GM12878 (cell line): ENCODE measurements at regions not wholly inside any gene's neighbourhood (a gene's known extent, or its start where the extent isn't known, plus 50 kb on each side); places are given as distances from the start of the nearest gene placed in this dataset.

Experiments used
- ATAC-seq: fragments of 200-7000 bp; cut with Tn5 transposase; 3 replicates; pipeline ENCODE4 v1.9.1; 2020; ENCODE audit warnings: mild to moderate bottlenecking, moderate library complexity
- BruUV-seq: library from RNA; stranded (reverse); fragments of 400-500 nt; replicated peaks from 2 replicates; lab custom pipeline; 2021; lab: Mats Ljungman, UMichigan
- CTCF ChIA-PET: fragments of 300-600 bp; sonication (Branson Sonifier 250); formaldehyde crosslinking; extraction: SDS; loops from one replicate; lab custom pipeline; 2021; ENCODE audit warnings: inconsistent platforms; lab: Yijun Ruan, JAX
- POLR2A ChIA-PET: fragments of 350-600 bp; formaldehyde crosslinking; extraction: SDS; loops from one replicate; lab custom pipeline; 2021; ENCODE audit warnings: inconsistent platforms; lab: Charles Lee
- RAD21 ChIA-PET: fragments of 300-600 bp; sonication (Branson Sonifier 250); formaldehyde crosslinking; loops from one replicate; lab custom pipeline; 2023; ENCODE audit warnings: antibody characterized with exemption; ENCODE audit not compliant: unreplicated experiment; lab: Charles Lee
- SMC1A ChIA-PET: fragments of 300-600 bp; sonication (Branson Sonifier 250); formaldehyde crosslinking; loops from one replicate; lab custom pipeline; 2023; ENCODE audit not compliant: unreplicated experiment, uncharacterized antibody; lab: Charles Lee
- DNase-seq: peaks from one replicate; pipeline ENCODE4 v3.0.0-alpha.2; 2011; ENCODE audit warnings: low read depth, low spot score
- FAIRE-seq: peaks from 3 replicates; lab custom pipeline; 2011; peaks lifted over from hg19 to GRCh38; lab: Jason Lieb, UNC
- H2AFZ ChIP-seq: 2 replicates; pipeline ENCODE4 v1.6.0; 2011; ENCODE audit warnings: low read depth, low read length, control low read depth; ENCODE audit not compliant: control insufficient read depth
- H3K27ac ChIP-seq: 2 replicates; pipeline ENCODE4 v1.5.1; 2011; ENCODE audit warnings: control low read depth; ENCODE audit not compliant: control insufficient read depth, insufficient read depth
- H3K27me3 ChIP-seq, 2 experiments: replicated peaks in 1 of 2; 2 replicates each; pipeline versions ENCODE4 v1.6.0 to v1.6.1; 2011; ENCODE audit warnings: low read length in 1 of 2; ENCODE audit not compliant: control insufficient read depth in 2 of 2, insufficient read depth in 2 of 2
- H3K36me3 ChIP-seq, 2 experiments: 2 replicates each; pipeline ENCODE4 v1.5.1; 2011; ENCODE audit warnings: low read length in 1 of 2; ENCODE audit not compliant: control insufficient read depth in 2 of 2, insufficient read depth in 2 of 2
- H3K4me1 ChIP-seq: 2 replicates; pipeline ENCODE4 v1.6.1; 2011; ENCODE audit warnings: mild to moderate bottlenecking, low read length, moderate library complexity, mixed read lengths; ENCODE audit not compliant: control insufficient read depth, insufficient read depth
- H3K4me2 ChIP-seq: 2 replicates; pipeline ENCODE4 v1.6.0; 2011; ENCODE audit warnings: control low read depth; ENCODE audit not compliant: control insufficient read depth, insufficient read depth
- H3K4me3 ChIP-seq: fragments of 200-600 bp; sonication (generic); 2 replicates; pipeline ENCODE4 v1.5.1; 2016
- H3K79me2 ChIP-seq: 2 replicates; pipeline ENCODE4 v1.6.0; 2011; ENCODE audit warnings: low read length; ENCODE audit not compliant: control insufficient read depth, insufficient read depth
- H3K9ac ChIP-seq: 2 replicates; pipeline ENCODE4 v1.8.0; 2011; ENCODE audit warnings: low read length, control low read depth, mixed read lengths; ENCODE audit not compliant: control insufficient read depth, insufficient read depth
- H3K9me3 ChIP-seq: replicated peaks from 3 replicates; pipeline ENCODE4 v1.5.1; 2011; ENCODE audit warnings: mild to moderate bottlenecking, low read length; ENCODE audit not compliant: control insufficient read depth, insufficient read depth
- H4K20me1 ChIP-seq: 2 replicates; pipeline ENCODE4 v1.6.0; 2011; ENCODE audit not compliant: control insufficient read depth, insufficient read depth
- ATF2 ChIP-seq: IDR thresholded peaks from 2 replicates; pipeline ENCODE4 v1.6.1; 2012; ENCODE audit warnings: low read length, inconsistent platforms
- CBX5 ChIP-seq: sonication (generic); IDR thresholded peaks from 2 replicates; pipeline ENCODE4 v1.6.1; 2016; ENCODE audit warnings: low read depth, moderate library complexity, mild to moderate bottlenecking, inconsistent platforms
- EP300 ChIP-seq, 2 experiments: fragments of 150-350 bp in 1 of 2; IDR thresholded peaks; 2 replicates each; pipeline ENCODE4 v1.6.1; 2011 to 2012; ENCODE audit warnings: low read depth in 2 of 2, low read length in 2 of 2, borderline replicate concordance in 1 of 2, improper control_type of control experiment in 1 of 2, inconsistent platforms in 1 of 2; ENCODE audit not compliant: control insufficient read depth in 1 of 2
- ESRRA ChIP-seq: IDR thresholded peaks from 2 replicates; pipeline ENCODE4 v1.6.1; 2012; ENCODE audit warnings: mild to moderate bottlenecking, low read length, improper control_type of control experiment
- IKZF1 ChIP-seq: fragments of 450-650 bp; conservative IDR thresholded peaks from 2 replicates; pipeline ENCODE4 v1.6.1; 2017; ENCODE audit warnings: antibody characterized with exemption, mild to moderate bottlenecking
- KAT2A ChIP-seq: conservative IDR thresholded peaks from 2 replicates; pipeline ENCODE4 v1.6.1; 2011; ENCODE audit warnings: low read depth, low read length; ENCODE audit not compliant: control insufficient read depth
- LARP7 ChIP-seq: fragments of 450-650 bp; IDR thresholded peaks from 2 replicates; pipeline ENCODE4 v1.6.1; 2017; ENCODE audit warnings: mild to moderate bottlenecking
- NRF1 ChIP-seq: conservative IDR thresholded peaks from 2 replicates; pipeline ENCODE4 v1.6.1; 2011; ENCODE audit warnings: mild to moderate bottlenecking, low read depth, low read length, improper control_type of control experiment
- SMC3 ChIP-seq: IDR thresholded peaks from 2 replicates; pipeline ENCODE4 v1.6.1; 2011; ENCODE audit warnings: low read length, improper control_type of control experiment, borderline replicate concordance
- SPI1 ChIP-seq: IDR thresholded peaks from 2 replicates; pipeline ENCODE4 v1.6.1; 2011; ENCODE audit warnings: low read depth, mild to moderate bottlenecking, low read length, moderate library complexity, borderline replicate concordance; ENCODE audit not compliant: insufficient read depth
- SREBF2 ChIP-seq: IDR thresholded peaks from 2 replicates; pipeline ENCODE4 v1.6.1; 2012; ENCODE audit warnings: mild to moderate bottlenecking, low read length
- SRF ChIP-seq, 2 experiments: IDR thresholded peaks; 2 replicates each; pipeline ENCODE4 v1.6.1; 2011; ENCODE audit warnings: low read depth in 2 of 2, low read length in 2 of 2, mild to moderate bottlenecking in 1 of 2, moderate library complexity in 1 of 2
- USF2 ChIP-seq: IDR thresholded peaks from 2 replicates; pipeline ENCODE4 v1.6.1; 2011; ENCODE audit warnings: low read depth, low read length, improper control_type of control experiment, borderline replicate concordance
- YY1 ChIP-seq: IDR thresholded peaks from 2 replicates; pipeline ENCODE4 v1.6.1; 2011; ENCODE audit warnings: low read depth, mild to moderate bottlenecking, low read length
- ZZZ3 ChIP-seq: IDR thresholded peaks from 2 replicates; pipeline ENCODE4 v1.6.1; 2011; ENCODE audit warnings: low read depth; ENCODE audit not compliant: control insufficient read depth, insufficient read length
- WGBS: methylation state at CpG from one replicate; pipeline ENCODE4 v1.1.6; 2016; ENCODE audit warnings: low lambda C conversion rate; ENCODE audit not compliant: insufficient replicate concordance, insufficient coverage; ENCODE audit errors: missing lambda C conversion rate; 5-methylcytosine and 5-hydroxymethylcytosine counted together
- in situ Hi-C: fragments of 300-500 bp; cut with MboI; formaldehyde crosslinking; loops from 9 replicates; pipeline ENCODE4 v1.14.3; 2018; ENCODE audit warnings: mixed read lengths
- intact Hi-C: fragments of 100-400 bp; cut with micrococcal nuclease; formaldehyde crosslinking; loops from one replicate; pipeline ENCODE4 v1.14.2; 2022; ENCODE audit not compliant: unreplicated experiment
- TF ChIP-seq, protein P1 (sequence below): IDR thresholded peaks from 2 replicates; pipeline ENCODE4 v1.6.1; 2011; ENCODE audit warnings: borderline replicate concordance, low read depth, mild to moderate bottlenecking, moderate library complexity, low read length; ENCODE audit not compliant: insufficient read depth, poor library complexity, severe bottlenecking
- TF ChIP-seq, protein P2 (sequence below): fragments of 450-650 bp; IDR thresholded peaks from 2 replicates; pipeline ENCODE4 v1.6.1; 2018; ENCODE audit warnings: mild to moderate bottlenecking, low read depth, moderate library complexity; ENCODE audit not compliant: partially characterized antibody

GRCh38 chr2:180761224-180761623 is 219.2 kb upstream of the UBE2E3 start:
- SMC1A ChIA-PET, result interaction anchor here (0.7 kb wide), 1 partner anchor 1617 kb away, joined by 3 read pairs; no protein-coding TSS in a partner anchor
- no peak for FAIRE-seq
- no TSS peak for BruUV-seq
- TF ChIP-seq SMC3 (no peak), ATF2 (no peak), ESRRA (no peak), USF2 (no peak), SRF (IDR thresholded peaks at IDR 0.05; ENCODE audit: low read depth in 2 of 2, low read length in 2 of 2) (no peak), LARP7 (no peak), SPI1 (no peak), ZZZ3 (no peak), EP300 (IDR thresholded peaks at IDR 0.05; ENCODE audit: borderline replicate concordance in 1 of 2, control insufficient read depth in 1 of 2, low read depth in 2 of 2, low read length in 2 of 2) (no peak), NRF1 (no peak), IKZF1 (no peak), YY1 (no peak), CBX5 (no peak), KAT2A (no peak), SREBF2 (no peak)
- TF ChIP-seq, protein P1, sequence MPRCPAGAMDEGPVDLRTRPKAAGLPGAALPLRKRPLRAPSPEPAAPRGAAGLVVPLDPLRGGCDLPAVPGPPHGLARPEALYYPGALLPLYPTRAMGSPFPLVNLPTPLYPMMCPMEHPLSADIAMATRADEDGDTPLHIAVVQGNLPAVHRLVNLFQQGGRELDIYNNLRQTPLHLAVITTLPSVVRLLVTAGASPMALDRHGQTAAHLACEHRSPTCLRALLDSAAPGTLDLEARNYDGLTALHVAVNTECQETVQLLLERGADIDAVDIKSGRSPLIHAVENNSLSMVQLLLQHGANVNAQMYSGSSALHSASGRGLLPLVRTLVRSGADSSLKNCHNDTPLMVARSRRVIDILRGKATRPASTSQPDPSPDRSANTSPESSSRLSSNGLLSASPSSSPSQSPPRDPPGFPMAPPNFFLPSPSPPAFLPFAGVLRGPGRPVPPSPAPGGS, result no peak
- TF ChIP-seq, protein P2, sequence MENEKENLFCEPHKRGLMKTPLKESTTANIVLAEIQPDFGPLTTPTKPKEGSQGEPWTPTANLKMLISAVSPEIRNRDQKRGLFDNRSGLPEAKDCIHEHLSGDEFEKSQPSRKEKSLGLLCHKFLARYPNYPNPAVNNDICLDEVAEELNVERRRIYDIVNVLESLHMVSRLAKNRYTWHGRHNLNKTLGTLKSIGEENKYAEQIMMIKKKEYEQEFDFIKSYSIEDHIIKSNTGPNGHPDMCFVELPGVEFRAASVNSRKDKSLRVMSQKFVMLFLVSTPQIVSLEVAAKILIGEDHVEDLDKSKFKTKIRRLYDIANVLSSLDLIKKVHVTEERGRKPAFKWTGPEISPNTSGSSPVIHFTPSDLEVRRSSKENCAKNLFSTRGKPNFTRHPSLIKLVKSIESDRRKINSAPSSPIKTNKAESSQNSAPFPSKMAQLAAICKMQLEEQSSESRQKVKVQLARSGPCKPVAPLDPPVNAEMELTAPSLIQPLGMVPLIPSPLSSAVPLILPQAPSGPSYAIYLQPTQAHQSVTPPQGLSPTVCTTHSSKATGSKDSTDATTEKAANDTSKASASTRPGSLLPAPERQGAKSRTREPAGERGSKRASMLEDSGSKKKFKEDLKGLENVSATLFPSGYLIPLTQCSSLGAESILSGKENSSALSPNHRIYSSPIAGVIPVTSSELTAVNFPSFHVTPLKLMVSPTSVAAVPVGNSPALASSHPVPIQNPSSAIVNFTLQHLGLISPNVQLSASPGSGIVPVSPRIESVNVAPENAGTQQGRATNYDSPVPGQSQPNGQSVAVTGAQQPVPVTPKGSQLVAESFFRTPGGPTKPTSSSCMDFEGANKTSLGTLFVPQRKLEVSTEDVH, result no peak

More at GRCh38 chr2:180761224-180761623, 219.2 kb upstream of the UBE2E3 start:
- H3K36me3 ChIP-seq, result no peaks in the 10 kb centered on the region
- CTCF ChIA-PET, result no interaction called here
- peak; percentile 41; the same call in 1 of the 3 replicates for ATAC-seq
- H3K27ac ChIP-seq, result no peak overlapping the region
- intact Hi-C loops, result no loop called here
- no peak overlapping the region for H2AFZ ChIP-seq
- no peak for DNase-seq
- H3K4me3 ChIP-seq, result no peak overlapping the region
- H4K20me1 ChIP-seq, result no peaks in the 10 kb centered on the region
- no peak overlapping the region for H3K9ac ChIP-seq
- 27% methylated on average over 5 of the region's 5 CpGs for WGBS
- no peaks in the 10 kb centered on the region for H3K79me2 ChIP-seq
- RAD21 ChIA-PET, result no interaction called here
- POLR2A ChIA-PET, result no interaction called here
- H3K4me2 ChIP-seq, result no peak overlapping the region
- H3K4me1 ChIP-seq, result no peaks in the 10 kb centered on the region
- no peaks in the 10 kb centered on the region for H3K27me3 ChIP-seq
- no peaks in the 10 kb centered on the region for H3K9me3 ChIP-seq
- in situ Hi-C loops, result no loop called here
